OCI-LY1 (cell line): ENCODE measurements at regions not wholly inside any gene's neighbourhood (a gene's known extent, or its start where the extent isn't known, plus 50 kb on each side); places are given as distances from the start of the nearest gene placed in this dataset.

Experiments used
- CTCF ChIP-seq: fragments of 200-600 bp; sonication (generic), shearing (Covaris generic); IDR thresholded peaks from 2 replicates; pipeline ENCODE4 v1.5.1; 2017; ENCODE audit warnings: mild to moderate bottlenecking, antibody characterized with exemption, low read length, moderate library complexity, mixed read lengths
- EZH2 ChIP-seq: fragments of 200-600 bp; sonication (generic), shearing (Covaris generic); IDR thresholded peaks from 2 replicates; pipeline ENCODE4 v1.8.0; 2017; ENCODE audit warnings: borderline replicate concordance, mixed run types, mild to moderate bottlenecking, antibody characterized with exemption, low read length, moderate library complexity, mixed read lengths

- TF ChIP-seq CTCF: no peak
- TF ChIP-seq EZH2: no peak
Observed at GRCh38 chr5:125517973-125518550, 771.6 kb upstream of the ZNF608 start.
